ENCODE measurements at regions not wholly inside any gene's neighbourhood (a gene's known extent, or its start where the extent isn't known, plus 50 kb on each side); places are given as distances from the start of the nearest gene placed in this dataset.
"Not testable (repeated sequence)": the region's sequence is repeated elsewhere in the genome, so short reads cannot be mapped to it uniquely, and the experiment has no call there.

DNA sequence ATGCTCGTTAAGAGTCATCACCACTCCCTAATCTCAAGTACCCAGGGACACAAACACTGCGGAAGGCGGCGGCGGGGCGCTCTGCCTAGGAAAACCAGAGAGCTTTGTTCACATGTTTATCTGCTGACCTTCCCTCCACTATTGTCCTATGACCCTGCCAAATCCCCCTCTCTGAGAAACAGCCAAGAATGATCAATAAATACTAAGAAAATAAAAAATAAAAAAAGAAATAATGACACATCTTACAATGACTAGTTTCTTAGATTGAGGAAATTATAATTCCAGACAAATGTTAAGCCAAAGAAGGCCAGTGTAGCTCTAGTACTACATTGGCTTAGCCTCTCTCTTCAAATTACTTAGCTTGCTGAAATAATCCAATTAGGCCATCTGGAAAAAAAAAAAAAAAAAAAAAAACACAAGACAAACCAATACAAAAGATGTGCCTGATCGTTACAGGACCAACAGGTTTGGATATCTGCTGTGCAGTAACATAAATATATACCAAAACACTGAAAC lies 58.0 kb downstream of the ANXA2R start:
- Histone ChIP-seq H3T11ph (ENCODE audit: low read length) (no peak overlapping the region), H3K56ac (ENCODE audit: insufficient read length, low read depth, low read length) (no peak overlapping the region), H4K91ac (ENCODE audit: insufficient read length, low read depth, low read length) (no peak overlapping the region), H2BK20ac (ENCODE audit: low read depth, low read length, poor library complexity, severe bottlenecking) (no peak overlapping the region), H3K79me1 (ENCODE audit: insufficient read depth, low read depth, low read length, poor library complexity, severe bottlenecking) (no peaks in the 10 kb centered on the region), H2AK5ac (ENCODE audit: insufficient read length, low read length) (no peak overlapping the region), H2BK12ac (ENCODE audit: insufficient read length, low read depth, low read length) (no peak overlapping the region), H2BK120ac (ENCODE audit: low read depth, low read length, poor library complexity, severe bottlenecking) (peak overlapping the region; percentile 9), H3K14ac (ENCODE audit: insufficient read depth, low read length) (no peak overlapping the region), H3K9me3 (ENCODE audit: control insufficient read depth, low read depth, low read length) (no peaks in the 10 kb centered on the region), H3K9ac (ENCODE audit: extremely low read depth, insufficient read length, low read length) (no peak overlapping the region), H3K23ac (ENCODE audit: insufficient read length, low read depth, low read length) (no peak overlapping the region), H4K5ac (ENCODE audit: insufficient read length, low read depth, low read length) (no peak overlapping the region), H3K4ac (ENCODE audit: low read depth, low read length) (no peak overlapping the region), H3K27me3 (ENCODE audit: insufficient read depth, low read length) (no peaks in the 10 kb centered on the region), H2BK5ac (ENCODE audit: insufficient read length, low read length) (no peak overlapping the region), H3K27ac (ENCODE audit: insufficient read length, low read depth, low read length) (no peak overlapping the region), H3K4me1 (ENCODE audit: insufficient read depth, low read length) (no peaks in the 10 kb centered on the region), H3K79me2 (ENCODE audit: insufficient read depth, low read length) (no peaks in the 10 kb centered on the region), H2AFZ (ENCODE audit: low read length) (no peak overlapping the region), H2BK15ac (ENCODE audit: low read depth, low read length) (no peak overlapping the region), H3K4me2 (ENCODE audit: insufficient read depth, insufficient read length, low read length) (no peak overlapping the region), H3K23me2 (ENCODE audit: insufficient read length, low read depth, low read length, poor library complexity, severe bottlenecking) (no peaks in the 10 kb centered on the region), H4K8ac (replicated peaks; ENCODE audit: insufficient read length, low read depth, low read length) (no peak overlapping the region), H4K20me1 (ENCODE audit: control insufficient read depth, insufficient read depth, insufficient read length) (no peaks in the 10 kb centered on the region), H3K18ac (ENCODE audit: insufficient read length, low read depth, low read length) (no peak overlapping the region)
- no CpG with 5 or more reads among the region's 7 CpGs for WGBS (ENCODE audit: extremely low coverage, insufficient read length, low lambda C conversion rate)
- peak; percentile 52 for DNase-seq
- Mint-ChIP-seq H3K27ac (no peak overlapping the region), H3K4me1 (peaks cover 3 to 7% of the 10 kb centered on the region in 2 experiments; a peak in 1 of 4 replicates), H3K36me3 (ENCODE audit: insufficient read depth in 1 of 3, low read depth in 3 of 3) (peaks cover 5 to 17% (median 6%) of the 10 kb centered on the region in 3 experiments; a peak in 6 of 7 replicates), H3K4me3 (no peak overlapping the region), H3K27me3 (ENCODE audit: low read depth) (peaks cover 21% of the 10 kb centered on the region), H3K9me3 (peaks cover 14 to 23% of the 10 kb centered on the region in 2 experiments)
- TF ChIP-seq CTCF (conservative IDR thresholded peaks at IDR 0.05): no peak

DNA sequence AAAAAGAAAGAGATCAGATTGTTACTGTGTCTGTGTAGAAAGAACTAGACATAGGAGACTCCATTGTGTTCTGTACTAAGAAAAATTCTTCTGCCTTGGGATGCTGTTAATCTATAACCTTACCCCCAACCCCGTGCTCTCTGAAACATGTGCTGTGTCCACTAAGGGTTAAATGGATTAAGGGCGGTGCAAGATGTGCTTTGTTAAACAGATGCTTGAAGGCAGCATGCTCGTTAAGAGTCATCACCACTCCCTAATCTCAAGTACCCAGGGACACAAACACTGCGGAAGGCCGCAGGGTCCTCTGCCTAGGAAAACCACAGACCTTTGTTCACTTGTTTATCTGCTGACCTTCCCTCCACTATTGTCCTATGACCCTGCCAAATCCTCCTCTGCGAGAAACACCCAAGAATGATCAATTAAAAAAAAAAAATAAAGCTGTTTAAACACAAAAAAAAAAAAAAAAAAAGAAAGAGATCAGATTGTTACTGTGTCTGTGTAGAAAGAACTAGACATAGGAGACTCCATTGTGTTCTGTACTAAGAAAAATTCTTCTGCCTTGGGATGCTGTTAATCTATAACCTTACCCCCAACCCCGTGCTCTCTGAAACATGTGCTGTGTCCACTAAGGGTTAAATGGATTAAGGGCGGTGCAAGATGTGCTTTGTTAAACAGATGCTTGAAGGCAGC lies 58.6 kb downstream of the ANXA2R start:
- not testable (repeated sequence) for H3K4me1 ChIP-seq (ENCODE audit: insufficient read depth, low read length); H3K4me3 Mint-ChIP-seq; H3K9me3 ChIP-seq (ENCODE audit: control insufficient read depth, low read depth, low read length); H2BK20ac ChIP-seq (ENCODE audit: low read depth, low read length, poor library complexity, severe bottlenecking); H2AFZ ChIP-seq (ENCODE audit: low read length); H3K27ac ChIP-seq (ENCODE audit: insufficient read length, low read depth, low read length); H3K23me2 ChIP-seq (ENCODE audit: insufficient read length, low read depth, low read length, poor library complexity, severe bottlenecking); H2AK5ac ChIP-seq (ENCODE audit: insufficient read length, low read length); H3T11ph ChIP-seq (ENCODE audit: low read length); H3K4ac ChIP-seq (ENCODE audit: low read depth, low read length); H2BK120ac ChIP-seq (ENCODE audit: low read depth, low read length, poor library complexity, severe bottlenecking); H3K23ac ChIP-seq (ENCODE audit: insufficient read length, low read depth, low read length); H3K18ac ChIP-seq (ENCODE audit: insufficient read length, low read depth, low read length); H3K4me1 Mint-ChIP-seq; H3K56ac ChIP-seq (ENCODE audit: insufficient read length, low read depth, low read length); H2BK5ac ChIP-seq (ENCODE audit: insufficient read length, low read length); H4K5ac ChIP-seq (ENCODE audit: insufficient read length, low read depth, low read length); H4K91ac ChIP-seq (ENCODE audit: insufficient read length, low read depth, low read length); H4K8ac ChIP-seq (replicated peaks; ENCODE audit: insufficient read length, low read depth, low read length); H3K79me2 ChIP-seq (ENCODE audit: insufficient read depth, low read length); H4K20me1 ChIP-seq (ENCODE audit: control insufficient read depth, insufficient read depth, insufficient read length); H3K9ac ChIP-seq (ENCODE audit: extremely low read depth, insufficient read length, low read length); H3K79me1 ChIP-seq (ENCODE audit: insufficient read depth, low read depth, low read length, poor library complexity, severe bottlenecking); H2BK15ac ChIP-seq (ENCODE audit: low read depth, low read length); H3K27me3 ChIP-seq (ENCODE audit: insufficient read depth, low read length); DNase-seq; H3K14ac ChIP-seq (ENCODE audit: insufficient read depth, low read length); H3K27ac Mint-ChIP-seq; H2BK12ac ChIP-seq (ENCODE audit: insufficient read length, low read depth, low read length); H3K4me2 ChIP-seq (ENCODE audit: insufficient read depth, insufficient read length, low read length)
- peaks cover 16% of the 10 kb centered on the region for H3K27me3 Mint-ChIP-seq (ENCODE audit: low read depth)
- peaks cover 14 to 23% of the 10 kb centered on the region in 2 experiments for H3K9me3 Mint-ChIP-seq
- no CpG with 5 or more reads among the region's 8 CpGs for WGBS (ENCODE audit: extremely low coverage, insufficient read length, low lambda C conversion rate)
- peaks cover 5 to 17% (median 6%) of the 10 kb centered on the region in 3 experiments; a peak in 6 of 7 replicates for H3K36me3 Mint-ChIP-seq (ENCODE audit: insufficient read depth in 1 of 3, low read depth in 3 of 3)

All from H9 (cell line).